GM12873 (cell line): ENCODE measurements at regions not wholly inside any gene's neighbourhood (a gene's known extent, or its start where the extent isn't known, plus 50 kb on each side); places are given as distances from the start of the nearest gene placed in this dataset.

ENCODE experiments used
- TF ChIP-seq, protein P1 (sequence below): IDR thresholded peaks from 2 replicates; pipeline ENCODE4 v1.5.1; 2012; ENCODE audit warnings: low read depth, mild to moderate bottlenecking, moderate library complexity, low read length, control low read depth; ENCODE audit not compliant: insufficient read depth; ENCODE audit errors: missing control alignments

DNA sequence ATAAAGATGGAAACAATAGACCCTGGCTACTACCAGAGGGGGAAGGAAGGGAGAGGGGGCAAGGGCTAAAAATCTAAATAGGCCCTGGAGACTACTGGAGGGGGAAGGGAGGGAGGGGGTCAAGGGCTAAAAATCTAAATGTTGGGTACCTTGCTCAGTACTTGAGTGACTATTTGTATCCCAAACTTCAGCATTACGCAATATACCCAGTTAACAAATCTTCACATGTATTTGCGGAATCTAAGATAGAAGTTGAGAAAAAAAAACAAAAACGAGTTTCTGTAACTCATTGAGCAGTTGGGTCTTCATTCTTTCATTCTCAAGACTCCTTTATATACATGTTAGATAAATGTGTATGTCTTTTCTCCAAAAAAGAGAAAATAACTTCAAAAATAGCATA is 537.4 kb downstream of the TAF11L14 start:
- TF ChIP-seq, protein P1, sequence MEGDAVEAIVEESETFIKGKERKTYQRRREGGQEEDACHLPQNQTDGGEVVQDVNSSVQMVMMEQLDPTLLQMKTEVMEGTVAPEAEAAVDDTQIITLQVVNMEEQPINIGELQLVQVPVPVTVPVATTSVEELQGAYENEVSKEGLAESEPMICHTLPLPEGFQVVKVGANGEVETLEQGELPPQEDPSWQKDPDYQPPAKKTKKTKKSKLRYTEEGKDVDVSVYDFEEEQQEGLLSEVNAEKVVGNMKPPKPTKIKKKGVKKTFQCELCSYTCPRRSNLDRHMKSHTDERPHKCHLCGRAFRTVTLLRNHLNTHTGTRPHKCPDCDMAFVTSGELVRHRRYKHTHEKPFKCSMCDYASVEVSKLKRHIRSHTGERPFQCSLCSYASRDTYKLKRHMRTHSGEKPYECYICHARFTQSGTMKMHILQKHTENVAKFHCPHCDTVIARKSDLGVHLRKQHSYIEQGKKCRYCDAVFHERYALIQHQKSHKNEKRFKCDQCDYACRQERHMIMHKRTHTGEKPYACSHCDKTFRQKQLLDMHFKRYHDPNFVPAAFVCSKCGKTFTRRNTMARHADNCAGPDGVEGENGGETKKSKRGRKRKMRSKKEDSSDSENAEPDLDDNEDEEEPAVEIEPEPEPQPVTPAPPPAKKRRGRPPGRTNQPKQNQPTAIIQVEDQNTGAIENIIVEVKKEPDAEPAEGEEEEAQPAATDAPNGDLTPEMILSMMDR, result no peak

GRCh38 chr5:18179579-18179978 is 545.3 kb downstream of the TAF11L14 start:
- TF ChIP-seq, protein P1, result no peak

- TF ChIP-seq, protein P1, result no peak
These were observed 547.3 kb downstream of the TAF11L14 start for GRCh38 chr5:18181575-18181974.

GRCh38 chr5:18195910-18196309 is 561.6 kb downstream of the TAF11L14 start:
- TF ChIP-seq, protein P1, result no peak

GRCh38 chr5:18197734-18198133 is 563.5 kb downstream of the TAF11L14 start:
- TF ChIP-seq, protein P1, result no peak

GRCh38 chr5:18202164-18202563 is 567.9 kb downstream of the TAF11L14 start:
- TF ChIP-seq, protein P1, result no peak

GRCh38 chr5:18203296-18203695 is 569.0 kb downstream of the TAF11L14 start:
- TF ChIP-seq, protein P1, result no peak
